ENCODE measurements at regions not wholly inside any gene's neighbourhood (a gene's known extent, or its start where the extent isn't known, plus 50 kb on each side); places are given as distances from the start of the nearest gene placed in this dataset.
"Not testable (repeated sequence)": the region's sequence is repeated elsewhere in the genome, so short reads cannot be mapped to it uniquely, and the experiment has no call there.

DNA sequence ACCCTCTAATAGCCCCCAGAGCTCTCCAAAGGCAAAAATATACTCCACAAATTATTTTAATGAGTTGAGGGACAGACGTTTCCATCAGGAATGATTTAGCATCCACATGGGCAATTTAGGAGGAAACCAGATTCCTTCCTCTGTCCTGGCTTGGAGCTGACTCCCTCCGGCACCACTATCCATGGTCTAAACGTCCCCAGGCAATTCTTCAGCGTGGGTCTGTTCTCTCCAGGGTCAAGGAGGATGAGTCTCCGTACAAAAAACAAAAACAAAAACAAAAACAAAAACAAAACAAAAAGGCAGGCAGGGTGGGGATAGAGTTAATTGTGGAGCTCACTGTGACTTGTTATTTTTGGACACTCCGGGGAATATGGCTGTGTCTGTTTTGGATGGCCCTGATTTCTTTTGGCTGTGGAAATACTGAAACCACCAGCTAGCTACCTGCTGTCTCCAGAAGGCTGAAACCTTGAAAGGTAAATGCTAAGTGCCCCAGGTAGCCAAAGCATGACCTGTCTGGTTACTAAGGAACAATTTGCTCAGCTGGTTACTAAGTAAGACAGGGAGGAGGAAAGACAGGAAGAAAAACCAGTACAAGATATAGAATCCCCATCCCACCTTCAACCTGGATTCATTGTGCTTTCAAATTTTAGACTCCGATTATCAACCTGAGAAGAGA, 419.1 kb upstream of the LCORL start:
- no peak for DNase-seq (ENCODE audit: low read depth)

DNA sequence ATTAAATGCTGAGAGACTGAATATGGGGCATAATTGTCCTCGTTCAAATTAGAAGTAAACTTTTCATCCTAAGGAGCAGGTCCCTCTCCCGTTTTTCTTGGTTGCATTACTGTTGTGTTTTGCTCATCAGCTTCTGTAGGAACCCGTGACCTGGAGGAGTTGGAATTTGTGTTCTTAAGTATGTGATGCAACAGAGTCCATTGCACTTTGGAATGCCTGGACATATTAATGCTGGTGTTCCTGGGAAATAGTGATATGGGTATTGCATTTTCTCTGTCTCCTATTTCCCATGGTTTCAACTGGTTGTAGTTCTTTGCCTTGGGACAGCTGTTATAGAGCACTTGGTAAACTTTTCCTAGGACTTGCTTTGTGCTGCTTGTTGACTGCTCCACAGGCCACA, 417.8 kb upstream of the LCORL start:
- no peak for DNase-seq (ENCODE audit: low read depth)

DNA sequence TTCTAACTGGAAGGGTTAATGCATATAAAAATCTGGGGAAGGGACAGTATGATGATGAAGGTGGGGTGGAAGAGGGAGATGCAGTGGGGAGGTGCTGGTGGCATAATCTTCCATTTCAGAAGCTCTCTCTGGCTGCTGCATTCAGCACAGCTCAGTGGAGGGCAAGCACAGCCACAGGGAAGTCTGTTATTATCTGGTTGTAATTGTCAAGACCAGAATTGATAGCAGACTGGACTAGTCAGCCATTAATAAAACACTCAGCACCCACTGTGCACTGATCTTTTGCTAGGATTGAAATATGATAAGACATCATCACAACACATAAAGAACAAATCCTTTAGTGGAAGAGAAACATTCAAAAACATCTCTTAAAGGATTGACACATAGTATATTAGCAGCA, 414.2 kb upstream of the LCORL start:
- no peak for DNase-seq (ENCODE audit: low read depth)

DNA sequence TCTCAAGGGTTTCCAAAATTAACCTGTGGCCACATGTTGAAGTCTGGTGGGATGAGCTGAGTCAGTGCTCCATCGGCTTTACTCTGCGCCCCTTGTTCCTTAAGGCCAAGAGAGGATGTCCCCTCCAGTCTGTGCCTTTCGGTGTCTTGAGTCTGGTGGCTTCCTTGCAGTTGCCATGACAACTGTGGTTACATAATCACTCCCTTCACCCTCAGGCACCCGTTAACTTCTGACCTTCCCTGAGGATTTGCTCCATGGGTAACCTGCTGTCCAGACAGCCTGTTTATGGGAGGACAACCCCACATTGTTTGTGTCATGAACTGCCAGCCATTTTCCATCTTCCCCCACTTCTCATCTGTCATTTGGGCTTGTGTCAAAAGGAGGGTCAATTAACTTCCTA, 401.1 kb upstream of the LCORL start:
- DNase-seq (ENCODE audit: low read depth): no peak

DNA sequence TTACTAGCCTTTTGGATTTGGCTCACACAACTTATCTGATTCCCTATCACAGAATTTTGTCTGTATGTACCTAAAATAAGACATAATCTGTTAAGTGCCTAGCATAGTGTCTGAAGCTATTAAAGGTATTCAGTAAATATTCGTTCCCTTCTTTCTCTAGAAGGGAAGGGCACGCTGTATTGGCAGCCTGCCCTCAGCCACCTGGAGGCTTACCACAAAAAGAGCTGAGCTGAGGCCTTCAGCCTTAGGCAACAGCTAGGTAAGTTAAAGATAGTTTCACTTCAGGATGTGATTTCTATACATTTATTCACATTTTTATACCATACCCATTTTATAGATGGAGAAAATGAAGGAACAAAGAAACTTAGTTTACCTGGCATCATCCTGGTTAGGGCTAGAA, 400.0 kb upstream of the LCORL start:
- DNase-seq (ENCODE audit: low read depth): no peak

DNA sequence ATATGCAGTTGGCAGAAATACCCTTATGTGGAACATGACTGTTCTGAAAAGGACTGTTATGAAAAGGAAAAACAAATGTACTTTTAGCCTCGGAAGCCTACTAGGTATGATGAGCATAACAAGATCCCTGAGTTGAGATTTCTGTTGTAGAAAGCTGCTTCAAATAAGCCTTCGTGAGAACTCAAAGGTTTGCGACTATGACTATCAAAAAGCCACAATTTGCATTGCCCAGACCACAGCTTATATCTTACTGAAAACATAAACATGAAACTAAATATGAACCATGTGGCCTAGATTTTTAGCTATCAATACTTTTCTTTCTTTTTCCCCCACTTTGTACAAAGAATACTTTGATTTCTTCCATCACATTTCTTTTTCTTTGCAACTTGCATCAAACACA, 398.2 kb upstream of the LCORL start:
- no peak for DNase-seq (ENCODE audit: low read depth)

DNA sequence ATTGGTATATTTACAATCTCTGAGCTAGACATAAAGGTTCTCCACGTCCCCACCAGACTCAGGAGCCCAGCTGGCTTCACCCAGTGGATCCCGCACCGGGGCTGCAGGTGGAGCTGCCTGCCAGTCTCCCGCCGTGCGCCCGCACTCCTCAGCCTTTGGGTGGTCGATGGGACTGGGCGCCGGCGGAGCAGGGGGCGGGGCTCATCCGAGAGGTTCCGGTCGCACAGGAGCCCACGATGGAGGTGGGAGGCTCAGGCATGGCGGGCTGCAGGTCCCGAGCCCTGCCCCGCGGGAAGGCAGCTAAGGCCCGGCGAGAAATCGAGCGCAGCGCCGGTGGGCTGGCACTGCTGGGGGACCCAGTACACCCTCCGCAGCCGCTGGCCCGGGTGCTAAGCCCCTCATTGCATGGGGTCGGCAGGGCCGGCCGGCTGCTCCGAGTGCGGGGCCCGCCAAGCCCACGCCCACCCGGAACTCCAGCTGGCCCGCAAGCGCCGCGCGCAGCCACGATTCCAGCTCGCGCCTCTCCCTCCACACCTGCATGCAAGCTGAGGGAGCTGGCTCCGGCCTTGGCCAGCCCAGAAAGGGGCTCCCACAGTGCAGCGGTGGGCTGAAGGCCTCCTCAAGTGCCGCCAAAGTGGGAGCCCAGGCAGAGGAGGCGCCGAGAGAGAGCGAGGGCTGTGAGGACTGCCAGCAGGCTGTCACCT, 396.8 kb upstream of the LCORL start:
- DNase-seq (ENCODE audit: low read depth): not testable (repeated sequence)

DNA sequence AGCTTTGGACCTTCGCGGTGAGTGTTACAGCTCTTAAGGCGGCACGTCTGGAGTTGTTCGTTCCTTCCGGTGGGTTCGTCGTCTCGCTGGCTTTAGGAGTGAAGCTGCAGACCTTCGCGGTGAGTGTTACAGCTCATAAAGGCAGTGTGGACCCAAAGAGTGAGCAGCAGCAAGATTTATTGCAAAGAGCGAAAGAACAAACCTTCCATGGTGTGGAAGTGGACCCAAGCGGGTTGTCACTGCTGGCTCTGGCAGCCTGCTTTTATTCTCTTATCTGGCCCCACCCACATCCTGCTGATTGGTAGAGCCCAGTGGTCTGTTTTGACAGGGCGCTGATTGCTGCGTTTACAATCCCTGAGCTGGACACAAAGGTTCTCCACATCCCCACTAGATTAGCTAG, 396.1 kb upstream of the LCORL start:
- not testable (repeated sequence) for DNase-seq (ENCODE audit: low read depth)

DNA sequence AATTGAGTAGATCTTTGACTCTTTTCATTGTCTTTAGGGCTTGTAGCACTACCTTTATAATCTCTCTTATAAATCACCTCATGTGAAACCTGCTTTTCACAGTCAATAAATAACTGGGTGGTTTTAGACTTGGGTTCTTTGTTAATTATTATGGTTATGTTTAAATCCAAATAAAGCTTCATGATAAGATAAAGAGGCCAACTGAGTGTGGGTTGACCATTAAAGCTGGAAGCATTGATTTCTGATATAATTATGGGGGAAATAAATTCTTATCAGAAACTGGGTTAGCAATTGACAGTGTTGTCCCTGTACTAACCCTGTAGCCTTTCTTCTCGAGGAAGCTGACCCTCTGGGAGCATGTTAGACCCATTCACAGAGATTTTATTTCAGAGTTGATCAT, 384.7 kb upstream of the LCORL start:
- no peak for DNase-seq (ENCODE audit: low read depth)

DNA sequence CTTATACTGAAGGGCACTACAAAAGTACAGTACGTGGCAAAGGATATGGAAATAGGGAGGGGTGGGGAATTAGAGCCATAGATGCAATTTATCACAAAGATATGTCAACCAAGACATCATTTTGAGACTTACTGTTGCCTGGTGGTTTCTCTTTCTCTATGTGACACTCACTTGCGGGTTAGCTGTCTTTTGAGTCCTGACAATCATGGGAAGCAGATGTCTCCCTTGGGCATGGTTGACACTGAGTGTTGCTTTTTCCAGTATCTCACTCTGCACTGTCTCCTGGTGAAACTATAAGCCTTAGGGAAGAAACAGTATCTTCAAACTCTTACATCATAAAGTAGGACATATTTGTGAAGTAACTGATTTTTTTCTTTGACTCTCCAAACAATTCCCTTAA, 383.5 kb upstream of the LCORL start:
- DNase-seq (ENCODE audit: low read depth): no peak

DNA sequence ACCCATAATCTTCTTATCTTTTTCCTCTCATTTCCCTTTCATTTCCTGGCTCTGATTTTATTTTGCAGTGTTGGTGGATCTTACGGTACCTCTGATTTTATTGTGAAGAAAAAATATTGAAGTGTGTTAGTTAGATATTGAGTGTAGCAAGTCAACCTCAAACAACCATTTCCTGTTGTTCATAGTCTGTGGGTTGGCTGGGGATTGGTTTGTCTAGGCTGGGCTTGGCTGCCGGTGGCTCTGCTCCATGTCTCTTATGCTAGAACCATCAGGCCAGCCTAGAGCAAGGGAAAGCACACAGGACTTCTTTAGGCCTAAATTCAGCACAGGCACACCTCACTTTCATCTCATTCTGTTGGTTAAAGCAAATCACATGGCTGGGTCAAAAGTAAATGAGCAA, 383.1 kb upstream of the LCORL start:
- no peak for DNase-seq (ENCODE audit: low read depth)

DNA sequence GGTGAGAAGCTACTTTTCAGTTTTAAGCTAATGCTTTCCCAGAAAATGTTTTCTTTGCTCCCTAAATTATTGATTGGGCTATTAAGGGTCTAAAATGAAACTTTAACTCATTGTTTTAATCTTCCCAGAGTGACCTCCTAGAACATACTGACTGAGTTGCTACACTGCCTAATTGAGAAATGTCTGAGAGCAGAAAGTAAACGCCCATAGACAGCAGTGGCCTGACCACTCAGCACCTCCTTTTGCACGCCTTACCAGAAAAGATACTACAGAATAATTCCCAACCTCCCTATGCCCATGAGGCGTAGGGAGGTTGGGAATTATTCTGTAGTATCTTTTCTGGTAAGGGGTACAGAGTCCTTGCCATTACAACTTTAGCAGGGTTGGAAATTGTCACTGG, 381.8 kb upstream of the LCORL start:
- DNase-seq (ENCODE audit: low read depth): no peak

DNA sequence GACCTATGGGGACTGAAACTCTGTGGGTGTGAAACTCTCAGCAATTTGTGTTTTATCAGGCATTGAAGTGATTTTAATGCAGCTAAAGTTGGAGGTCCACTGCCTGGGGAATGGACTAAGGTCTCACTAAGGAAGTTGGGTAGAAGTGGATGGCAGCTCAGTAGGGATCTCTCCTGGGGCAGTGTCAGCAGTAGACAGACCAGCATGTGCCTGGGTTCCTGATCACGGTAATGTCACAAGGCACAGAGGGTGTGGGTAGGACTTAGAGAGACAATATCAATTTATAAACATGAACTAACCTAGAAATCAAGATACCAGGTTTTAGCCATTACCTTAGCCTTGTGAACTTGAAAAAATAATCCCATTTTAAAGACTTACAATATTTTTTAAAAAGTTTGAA, 380.3 kb upstream of the LCORL start:
- no peak for DNase-seq (ENCODE audit: low read depth)

DNA sequence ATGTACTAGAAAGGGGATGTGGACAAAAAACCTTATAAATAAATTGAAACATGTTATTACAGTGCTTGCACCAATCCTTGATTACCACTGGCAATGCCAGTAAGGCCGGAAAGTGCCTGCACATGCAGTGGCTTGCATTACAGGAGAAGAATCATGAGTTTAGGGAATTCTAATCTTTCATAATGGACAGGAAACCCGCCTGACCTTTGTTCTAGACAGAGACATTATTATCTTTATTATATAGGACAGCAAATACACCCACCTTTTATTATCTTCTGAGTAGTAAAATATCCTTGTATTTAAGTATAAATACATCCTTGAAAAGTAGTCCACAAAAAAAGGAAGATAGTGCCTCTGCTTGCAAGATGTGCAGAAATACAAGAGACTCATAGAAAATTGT, 379.9 kb upstream of the LCORL start:
- no peak for DNase-seq (ENCODE audit: low read depth)

DNA sequence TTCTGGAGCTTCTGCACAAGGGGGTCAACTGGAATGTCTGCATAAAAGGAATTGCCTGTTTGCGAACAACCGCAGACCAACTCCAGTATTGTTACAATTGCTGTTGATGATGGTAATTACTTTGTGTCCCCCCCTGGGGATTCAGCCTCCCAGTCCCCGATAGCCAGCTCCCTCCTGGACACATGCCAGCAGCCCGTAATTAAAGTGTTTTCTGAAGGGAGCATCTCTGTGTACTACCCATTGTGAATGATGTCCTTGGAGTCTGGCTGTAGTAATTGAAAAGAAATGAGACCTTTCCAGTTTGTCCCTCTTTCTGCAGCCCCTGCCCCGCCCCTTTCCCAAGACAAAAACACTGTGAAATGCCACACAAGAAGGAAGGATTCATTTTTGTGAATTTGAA, 377.1 kb upstream of the LCORL start:
- no peak for DNase-seq (ENCODE audit: low read depth)

DNA sequence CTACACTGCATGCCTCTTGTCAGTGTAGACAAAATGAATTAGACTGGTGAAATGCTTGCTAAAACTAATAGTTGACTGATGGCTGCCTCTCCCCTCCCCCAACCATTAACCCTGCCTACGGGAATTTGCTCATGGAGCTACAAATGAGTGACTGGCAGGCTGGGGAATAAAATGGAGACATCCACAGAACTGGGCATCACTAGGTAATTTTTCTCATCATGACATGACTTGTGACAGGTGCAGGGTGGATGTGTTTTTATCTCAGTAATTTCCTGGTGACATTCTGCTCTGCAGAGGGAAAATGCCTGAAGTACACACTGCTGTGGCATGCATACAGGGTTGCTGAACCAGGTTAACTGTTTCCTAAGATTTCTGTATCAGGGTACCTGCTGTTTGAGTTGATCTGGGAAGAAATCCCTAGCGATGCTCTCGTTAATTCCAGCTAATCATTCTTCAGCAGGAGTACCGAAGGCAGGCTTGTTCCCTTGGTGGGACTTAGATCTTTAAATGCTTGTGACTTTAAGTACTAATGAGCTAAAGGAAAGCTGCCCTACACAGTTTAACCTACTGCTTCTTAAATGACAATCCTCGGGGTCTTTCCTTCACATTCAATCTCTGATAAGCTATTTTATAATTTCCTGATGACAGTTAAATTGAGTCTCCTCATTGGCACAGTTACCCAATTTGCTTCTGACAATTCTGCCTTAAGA, 376.3 kb upstream of the LCORL start:
- no peak for DNase-seq (ENCODE audit: low read depth)

DNA sequence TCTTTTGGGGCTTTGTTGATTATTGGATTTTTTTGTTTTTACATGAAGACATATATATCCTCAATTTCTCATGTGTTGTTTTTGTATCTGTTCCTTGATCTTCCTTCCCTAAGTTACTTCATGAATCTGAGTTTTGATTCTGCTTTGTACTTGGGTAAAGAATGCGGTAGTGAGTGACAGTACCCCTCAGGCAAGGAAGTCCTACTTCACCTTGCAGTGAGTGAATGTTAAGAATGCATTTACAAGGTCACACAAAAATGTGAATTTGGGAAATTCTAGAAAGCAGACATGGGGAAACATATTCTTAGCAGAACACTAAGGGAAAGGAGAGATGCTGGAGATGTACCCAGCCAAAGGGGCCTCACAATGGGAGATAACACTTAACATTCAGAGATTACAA, 373.1 kb upstream of the LCORL start:
- no peak for DNase-seq (ENCODE audit: low read depth)

DNA sequence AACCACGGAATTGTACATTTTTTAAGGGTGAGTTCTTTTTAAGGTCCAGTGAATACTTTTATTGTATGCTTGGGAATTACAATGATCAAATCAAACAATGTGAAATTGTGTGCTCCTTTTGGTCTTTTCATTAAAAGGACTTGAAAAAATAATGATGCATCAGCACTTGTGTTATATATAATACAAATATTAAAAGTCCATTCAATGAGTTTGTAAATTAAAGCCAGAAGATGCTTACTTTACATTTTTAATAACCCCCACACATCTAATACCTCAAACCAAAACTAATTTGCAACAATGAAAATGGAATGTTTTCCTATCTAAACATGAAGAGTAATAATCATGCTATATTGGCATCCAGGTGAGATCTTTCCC, 369.8 kb upstream of the LCORL start:
- DNase-seq (ENCODE audit: low read depth): no peak

DNA sequence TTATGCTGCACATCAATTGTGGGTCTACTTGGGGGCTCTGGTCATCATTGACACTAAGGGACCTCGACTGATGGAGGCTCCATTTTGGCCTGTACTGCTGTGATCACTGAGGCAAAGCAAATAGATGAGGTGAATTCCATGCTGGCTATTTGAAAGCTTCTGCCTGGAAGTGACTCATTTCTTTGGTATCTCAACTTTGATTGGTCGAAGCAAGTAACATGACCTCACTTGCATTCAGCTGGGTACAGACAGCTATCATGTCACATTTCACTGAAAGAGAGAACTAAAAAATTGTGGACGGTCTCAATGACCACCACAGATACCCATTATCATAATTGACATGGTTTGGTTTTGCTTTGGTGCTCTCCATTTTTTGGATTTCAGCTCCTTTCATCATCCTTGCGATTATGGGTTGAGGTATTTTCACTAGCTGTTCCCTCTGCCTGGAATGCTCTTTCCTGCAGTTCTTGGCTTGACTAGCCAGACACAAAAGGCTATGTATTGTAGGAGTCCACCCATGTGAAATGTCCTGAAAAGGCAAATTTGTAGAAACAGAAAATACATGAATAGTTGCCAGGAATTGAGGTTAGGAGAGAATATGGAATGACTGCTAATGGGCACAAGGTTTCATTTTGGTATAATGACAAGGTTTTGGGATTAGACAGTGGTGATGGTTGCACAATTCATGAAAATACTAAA, 369.2 kb upstream of the LCORL start:
- DNase-seq (ENCODE audit: low read depth): no peak

DNA sequence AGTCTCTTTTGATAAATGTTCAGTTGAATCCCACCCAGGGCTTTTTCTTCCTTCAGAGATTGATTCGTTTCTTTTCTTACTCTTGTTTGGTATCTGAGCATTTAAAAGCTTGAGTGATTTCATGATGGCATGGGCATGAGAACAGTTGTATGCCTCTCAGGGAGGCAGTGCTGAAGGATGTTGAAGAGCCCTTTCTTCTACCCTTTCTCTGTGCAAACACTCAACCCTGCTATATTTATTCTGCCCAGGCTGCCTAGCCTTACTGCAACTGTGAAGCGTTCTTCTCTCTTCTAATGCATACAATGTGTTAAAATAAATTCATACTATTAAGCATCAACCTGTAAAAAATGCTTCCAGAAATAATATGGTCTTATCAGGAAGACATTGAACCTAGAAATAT, 367.6 kb upstream of the LCORL start:
- DNase-seq (ENCODE audit: low read depth): no peak

DNA sequence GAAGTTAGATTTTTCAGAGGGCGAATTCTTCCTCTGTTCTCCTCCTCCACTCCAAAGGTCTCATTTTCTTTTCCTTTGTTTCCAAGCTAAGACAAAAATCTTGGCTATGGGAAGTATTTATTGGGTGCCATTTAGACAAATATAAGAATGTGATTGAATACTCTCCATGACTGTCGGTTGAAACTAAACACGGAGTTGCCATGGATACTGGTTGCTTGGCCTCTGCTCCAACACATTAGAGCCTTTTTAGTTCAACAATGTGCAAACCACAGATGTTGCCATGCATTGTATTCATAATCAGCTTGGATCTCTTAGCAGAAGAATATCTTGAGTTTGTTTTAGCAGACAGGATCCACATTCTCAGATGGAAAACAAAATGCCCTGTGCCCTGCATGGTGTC, 366.5 kb upstream of the LCORL start:
- DNase-seq (ENCODE audit: low read depth): no peak

DNA sequence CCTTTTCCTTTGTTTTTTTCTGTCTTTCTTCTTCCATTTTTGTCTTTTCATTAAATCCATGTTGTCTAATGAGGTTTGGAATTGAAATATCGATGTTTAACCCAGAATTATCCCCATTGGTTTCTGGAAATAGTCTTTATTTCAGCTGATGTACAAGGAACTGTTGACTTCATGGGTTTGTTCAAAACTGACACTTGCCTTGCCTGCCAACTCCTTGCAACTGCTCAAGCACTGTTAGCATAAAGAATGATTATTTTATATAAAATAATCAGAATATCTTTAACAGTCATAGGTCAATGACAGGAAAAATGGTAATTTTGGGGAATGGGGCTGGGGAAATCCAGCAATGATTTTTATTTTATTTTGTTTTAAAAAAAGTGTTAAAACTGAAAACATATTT, 359.6 kb upstream of the LCORL start:
- no peak for DNase-seq (ENCODE audit: low read depth)

DNA sequence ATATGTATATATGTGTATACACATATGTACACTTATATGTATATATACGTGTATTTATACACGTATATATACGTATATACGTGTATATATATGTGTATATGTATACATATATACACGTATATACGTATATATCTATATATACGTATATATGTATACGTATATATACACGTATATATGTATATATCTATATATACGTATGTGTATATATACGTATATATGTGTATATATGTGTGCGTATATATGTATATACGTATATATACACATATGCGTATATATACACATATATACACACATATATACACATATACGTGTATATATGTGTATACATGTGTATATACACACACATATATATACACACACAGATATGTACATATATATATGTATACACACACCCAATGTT, 348.0 kb upstream of the LCORL start:
- no peak for DNase-seq (ENCODE audit: low read depth)
